ENCODE measurements at regions not wholly inside any gene's neighbourhood (a gene's known extent, or its start where the extent isn't known, plus 50 kb on each side); places are given as distances from the start of the nearest gene placed in this dataset.
"Not testable (repeated sequence)": the region's sequence is repeated elsewhere in the genome, so short reads cannot be mapped to it uniquely, and the experiment has no call there.

GRCh38 chr15:100720406-100720967 lies 118.1 kb downstream of the ASB7 start:
- no peak for DNase-seq (ENCODE audit: low read depth in 2 of 2)

- no peak for DNase-seq (ENCODE audit: low read depth in 2 of 2)
These were observed 119.6 kb downstream of the ASB7 start for GRCh38 chr15:100721758-100722550.

GRCh38 chr15:100722551-100723314 lies 120.3 kb downstream of the ASB7 start:
- DNase-seq (ENCODE audit: low read depth in 2 of 2) = no peak

- no peak for DNase-seq (ENCODE audit: low read depth in 2 of 2)
These were observed 121.0 kb downstream of the ASB7 start for GRCh38 chr15:100723315-100723801.

- DNase-seq (ENCODE audit: low read depth in 2 of 2) = no peak
These were observed 123.0 kb downstream of the ASB7 start for GRCh38 chr15:100725121-100726069.

GRCh38 chr15:100726070-100726420 lies 123.7 kb downstream of the ASB7 start:
- no peak for DNase-seq (ENCODE audit: low read depth in 2 of 2)

- DNase-seq (ENCODE audit: low read depth in 2 of 2) = no peak
These were observed 124.2 kb downstream of the ASB7 start for GRCh38 chr15:100726421-100727190.

GRCh38 chr15:100727291-100727851 lies 125.0 kb downstream of the ASB7 start:
- DNase-seq (ENCODE audit: low read depth in 2 of 2) = no peak

GRCh38 chr15:100728371-100729201 lies 126.2 kb downstream of the ASB7 start:
- no peak for DNase-seq (ENCODE audit: low read depth in 2 of 2)

GRCh38 chr15:100729461-100729860 lies 127.1 kb downstream of the ASB7 start:
- DNase-seq (ENCODE audit: low read depth in 2 of 2) = no peak

- no peak for DNase-seq (ENCODE audit: low read depth in 2 of 2)
These were observed 127.7 kb downstream of the ASB7 start for GRCh38 chr15:100730129-100730528.

GRCh38 chr15:100730655-100731266 lies 128.4 kb downstream of the ASB7 start:
- no peak for DNase-seq (ENCODE audit: low read depth in 2 of 2)

GRCh38 chr15:100731267-100732152 lies 129.1 kb downstream of the ASB7 start:
- no peak for DNase-seq (ENCODE audit: low read depth in 2 of 2)

GRCh38 chr15:100732211-100733055 lies 130.0 kb downstream of the ASB7 start:
- no peak for DNase-seq (ENCODE audit: low read depth in 2 of 2)

GRCh38 chr15:100733101-100733842 lies 130.9 kb downstream of the ASB7 start:
- DNase-seq (ENCODE audit: low read depth in 2 of 2) = no peak

GRCh38 chr15:100733843-100734185 lies 131.4 kb downstream of the ASB7 start:
- DNase-seq (ENCODE audit: low read depth in 2 of 2) = not testable (repeated sequence)

- no peak for DNase-seq (ENCODE audit: low read depth in 2 of 2)
These were observed 132.2 kb downstream of the ASB7 start for GRCh38 chr15:100734586-100734985.

All from stimulated activated CD4-positive, alpha-beta T cell treated with anti-CD3 and anti-CD28 coated beads, Interleukin-12 subunit alpha, Interleukin-12 subunit beta, amount 100 ng/mL, for 24 hours (primary cell).